Islet precursor cell (in vitro differentiated cells): ENCODE measurements at regions not wholly inside any gene's neighbourhood (a gene's known extent, or its start where the extent isn't known, plus 50 kb on each side); places are given as distances from the start of the nearest gene placed in this dataset.

ENCODE experiments used
- DNase-seq: peaks from one replicate; pipeline ENCODE4 v3.0.0-alpha.2; 2018

DNA sequence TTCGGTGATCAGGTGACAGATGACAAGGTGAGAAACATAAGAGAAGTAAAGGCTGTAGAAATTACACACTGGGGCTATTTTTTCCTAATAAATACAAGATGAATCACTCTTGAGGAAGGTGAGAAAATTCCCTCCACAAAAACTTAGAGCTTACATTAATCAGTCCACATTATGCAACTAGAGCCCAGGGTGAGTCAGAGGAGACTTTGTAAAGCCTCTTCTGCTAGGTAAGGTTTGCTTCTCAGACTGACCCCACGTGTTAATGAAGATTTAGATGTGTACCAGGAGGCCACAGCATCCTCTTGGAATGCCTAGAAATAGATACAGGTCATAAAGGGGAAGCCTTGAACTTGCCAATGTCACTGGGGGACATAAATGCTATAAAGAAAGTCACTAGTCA is 396.0 kb upstream of the SMIM31 start:
- no peak for DNase-seq

DNA sequence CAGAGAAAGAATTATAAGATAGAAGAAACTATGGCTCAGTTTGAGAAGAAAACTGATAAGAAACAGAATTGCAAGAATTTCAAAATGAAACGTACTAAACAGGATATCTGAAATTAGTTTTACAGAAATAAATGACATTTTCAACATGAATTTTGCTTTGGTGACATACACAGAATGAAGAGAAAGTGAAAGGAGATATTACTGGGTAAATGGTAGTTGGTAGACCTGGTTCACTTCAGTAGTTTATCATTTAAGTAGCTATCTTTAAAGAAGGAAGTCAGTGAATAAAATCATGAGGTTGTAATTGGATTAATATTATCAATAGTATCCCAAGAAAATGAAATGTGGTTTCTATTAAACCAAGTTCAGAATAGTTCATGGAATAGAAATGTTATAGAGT is 395.5 kb upstream of the SMIM31 start:
- no peak for DNase-seq

DNA sequence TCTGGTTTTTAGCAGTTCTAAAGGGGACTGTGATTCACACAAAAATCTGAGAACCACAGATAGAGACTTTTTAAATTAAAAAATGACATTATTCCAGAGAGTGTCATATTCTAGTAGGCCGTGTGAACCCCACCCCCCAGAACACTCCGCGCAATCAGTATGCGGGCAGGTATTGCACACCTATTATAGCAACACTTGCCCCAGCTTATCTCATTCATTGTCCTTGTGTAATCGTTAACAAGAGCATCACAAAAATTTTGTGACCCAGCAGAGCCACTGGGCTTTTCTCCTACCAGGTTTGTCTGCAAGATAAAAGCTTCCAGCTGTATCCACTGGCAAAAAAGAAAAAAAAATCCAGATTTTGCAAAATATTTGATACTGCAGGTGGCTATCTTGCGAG is 394.1 kb upstream of the SMIM31 start:
- DNase-seq, result no peak

DNA sequence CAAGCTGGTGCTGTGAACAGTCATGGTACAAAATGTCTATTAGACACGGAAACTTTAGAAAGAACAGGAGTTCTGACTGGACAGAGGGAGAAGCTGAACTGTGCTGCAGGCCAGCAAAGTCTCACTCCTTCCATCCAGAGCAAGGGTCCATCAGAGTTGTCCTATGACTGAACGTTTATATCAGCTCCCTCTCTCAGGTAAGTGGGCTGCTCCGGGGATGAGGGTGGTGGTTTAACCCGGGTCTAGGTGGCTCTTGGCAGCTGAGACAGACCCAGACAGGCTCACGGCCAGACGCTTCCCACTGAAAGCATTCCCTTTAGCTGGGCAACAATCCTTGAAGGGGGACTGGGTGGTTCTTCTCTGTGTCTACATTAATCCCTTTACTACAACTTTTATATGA is 385.0 kb upstream of the SMIM31 start:
- DNase-seq, result no peak

DNA sequence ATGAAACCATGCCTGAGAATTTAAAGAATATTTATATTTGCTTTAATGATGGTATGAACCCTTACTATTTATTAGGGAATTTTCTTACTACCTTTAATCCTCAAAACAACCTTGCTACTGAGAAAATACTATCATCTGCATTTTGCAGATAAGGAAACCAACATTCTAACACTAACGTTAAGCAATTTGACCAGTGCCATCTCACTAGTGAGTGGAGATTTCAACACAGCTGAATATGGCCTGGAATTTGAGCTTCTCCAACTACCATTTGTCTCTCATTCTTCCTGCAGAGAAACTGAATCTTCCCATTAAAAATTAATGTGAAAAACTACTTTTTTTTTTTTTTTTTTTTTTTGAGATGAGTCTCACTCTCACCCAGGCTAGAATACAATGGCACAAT is 380.9 kb upstream of the SMIM31 start:
- no peak for DNase-seq

DNA sequence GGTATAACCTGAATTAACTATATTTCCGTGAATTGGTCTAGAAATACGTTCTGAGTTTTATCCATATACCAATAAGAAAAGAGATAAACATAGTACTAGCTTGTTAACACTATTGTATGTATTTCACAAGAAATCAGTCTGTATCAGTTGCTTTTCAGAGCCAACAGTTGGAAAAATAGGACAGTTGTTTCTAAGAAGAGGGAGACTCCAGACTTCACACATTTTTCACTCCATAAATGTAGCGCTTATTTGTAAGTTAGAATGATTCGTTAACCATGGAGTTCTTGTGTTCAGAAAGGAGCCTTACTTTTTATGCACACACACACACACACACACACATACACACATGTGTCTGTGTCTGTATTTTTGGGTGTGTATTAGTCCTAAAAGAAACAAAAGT is 376.7 kb upstream of the SMIM31 start:
- DNase-seq, result no peak

DNA sequence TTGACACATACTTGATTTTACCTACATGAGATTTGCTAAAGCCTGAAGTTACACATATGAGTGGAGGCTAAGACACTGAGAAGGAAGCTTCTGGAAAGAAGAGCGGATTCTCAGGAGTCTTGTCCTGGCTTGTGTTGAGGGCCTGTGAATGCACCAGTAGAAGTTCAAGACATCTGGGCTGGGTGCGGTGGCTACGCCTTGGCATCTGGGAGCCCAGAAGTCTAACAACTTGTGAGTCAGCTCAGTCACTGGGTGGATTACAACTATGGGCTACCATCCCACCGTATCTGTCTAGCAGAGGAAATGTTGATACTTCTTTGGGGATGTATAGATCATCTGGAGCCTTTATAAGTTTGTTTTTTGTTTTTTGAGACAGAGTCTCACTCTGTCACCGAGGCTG is 375.6 kb upstream of the SMIM31 start:
- DNase-seq, result no peak

DNA sequence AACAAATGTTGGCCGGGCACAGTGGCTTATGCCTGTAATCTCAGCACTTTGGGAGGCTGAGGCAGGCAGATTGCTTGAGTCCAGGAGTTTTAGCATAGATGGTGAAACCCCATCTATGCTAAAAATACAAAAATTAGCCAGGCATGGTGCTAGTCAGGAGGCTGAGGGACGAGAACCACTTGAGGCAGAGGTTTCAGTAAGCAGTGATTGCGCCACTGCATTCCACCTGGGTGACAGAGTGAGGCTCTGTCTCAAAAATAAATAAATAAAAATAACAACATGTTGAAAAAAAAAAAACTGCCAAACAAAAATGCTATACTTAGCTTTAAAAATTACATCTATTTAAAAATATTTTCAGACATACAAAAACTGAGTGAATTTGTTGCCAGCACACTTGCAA is 374.2 kb upstream of the SMIM31 start:
- DNase-seq, result no peak

DNA sequence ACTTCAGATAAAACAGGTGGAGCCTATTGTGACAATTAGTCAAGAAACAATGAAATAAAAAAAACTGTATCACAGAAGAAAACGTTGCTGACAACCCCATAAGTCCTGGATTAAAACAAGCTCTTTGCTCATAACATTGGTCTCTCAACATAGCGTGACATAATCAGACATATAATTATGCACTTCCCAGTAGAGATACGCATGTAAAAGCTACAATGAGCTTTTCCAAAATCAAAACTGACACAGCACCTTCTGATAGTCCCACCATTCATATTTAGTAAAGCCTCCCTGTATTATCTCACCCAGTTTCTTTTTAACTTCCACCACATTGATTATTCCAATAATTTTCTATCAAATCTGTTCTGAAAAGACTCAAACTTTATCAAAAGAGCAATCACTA is 372.1 kb upstream of the SMIM31 start:
- DNase-seq, result no peak

DNA sequence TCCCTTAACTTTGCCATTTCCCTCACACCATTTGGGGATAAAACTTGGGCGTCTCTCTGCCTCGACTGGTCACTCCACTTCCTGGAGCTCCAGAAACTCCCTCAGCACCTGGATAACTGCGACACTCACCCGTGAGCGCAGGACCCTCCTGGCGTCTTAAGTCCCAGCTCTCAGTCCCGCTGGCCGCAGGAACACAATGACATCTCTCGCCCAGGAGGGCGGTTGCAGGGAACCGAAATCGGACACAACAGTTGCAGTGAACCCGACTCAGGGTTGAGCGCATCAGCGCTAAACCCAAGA is 370.9 kb upstream of the SMIM31 start:
- DNase-seq, result no peak

DNA sequence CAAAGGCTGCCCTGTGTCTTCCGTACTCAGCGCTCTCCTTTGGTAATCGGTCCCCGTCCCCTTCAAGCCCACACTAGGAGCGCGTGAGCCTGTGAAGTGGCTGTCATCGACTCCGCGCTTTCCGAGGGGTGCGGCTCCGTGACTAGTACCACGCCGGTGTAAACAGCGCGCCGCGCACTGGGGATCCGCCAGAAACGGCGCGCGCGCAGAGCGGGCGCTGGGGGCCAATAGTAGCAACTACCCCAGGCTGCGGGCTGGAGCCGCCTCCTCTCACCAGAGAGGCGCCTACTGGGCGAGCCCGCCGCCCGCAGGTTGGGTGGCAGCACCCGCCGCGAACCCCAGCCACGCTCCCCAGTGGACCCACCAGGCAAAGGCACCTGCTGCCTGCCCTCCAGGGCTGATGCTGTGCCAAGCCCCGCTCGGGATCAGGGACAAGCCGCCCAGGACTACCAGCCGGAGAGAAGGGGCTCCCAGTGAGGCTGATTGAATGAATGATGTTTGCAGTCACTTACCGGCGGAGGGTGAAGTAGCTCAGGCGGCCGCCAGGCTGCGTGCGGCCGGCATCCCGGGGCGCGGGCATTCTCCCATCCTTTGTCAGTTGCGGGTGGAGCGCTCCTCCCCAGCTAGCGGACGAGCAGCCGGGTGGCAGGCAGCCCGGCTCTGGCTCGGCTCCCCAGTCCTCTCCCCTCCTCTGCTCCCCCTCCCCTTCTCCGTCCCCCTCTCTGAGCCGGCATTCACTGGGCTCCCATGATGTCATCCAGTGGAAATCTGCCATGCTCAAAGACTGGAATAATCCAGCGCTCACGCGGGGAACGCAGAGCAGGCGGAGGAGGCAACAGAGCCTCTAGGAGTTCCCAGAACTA is 370.3 kb upstream of the SMIM31 start:
- peak; percentile 72 for DNase-seq

DNA sequence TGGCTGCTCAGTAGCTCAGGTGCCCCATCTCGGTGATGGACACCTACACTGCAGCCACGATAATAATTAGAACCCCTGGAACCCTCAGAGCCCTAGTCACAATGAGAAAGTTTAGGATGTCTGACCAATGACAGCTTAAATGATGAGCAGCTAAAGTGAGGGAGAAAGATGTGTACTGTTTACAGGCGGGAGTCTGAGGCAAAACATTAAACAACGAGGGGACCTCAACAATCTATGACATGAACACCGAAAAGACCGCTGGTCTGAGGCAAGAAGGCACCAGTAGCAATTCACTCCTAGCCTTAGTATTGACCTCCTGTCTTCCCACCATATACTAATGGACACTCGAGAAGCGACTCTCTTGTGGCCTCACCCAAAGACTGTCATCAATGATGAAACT is 369.5 kb upstream of the SMIM31 start:
- no peak for DNase-seq

DNA sequence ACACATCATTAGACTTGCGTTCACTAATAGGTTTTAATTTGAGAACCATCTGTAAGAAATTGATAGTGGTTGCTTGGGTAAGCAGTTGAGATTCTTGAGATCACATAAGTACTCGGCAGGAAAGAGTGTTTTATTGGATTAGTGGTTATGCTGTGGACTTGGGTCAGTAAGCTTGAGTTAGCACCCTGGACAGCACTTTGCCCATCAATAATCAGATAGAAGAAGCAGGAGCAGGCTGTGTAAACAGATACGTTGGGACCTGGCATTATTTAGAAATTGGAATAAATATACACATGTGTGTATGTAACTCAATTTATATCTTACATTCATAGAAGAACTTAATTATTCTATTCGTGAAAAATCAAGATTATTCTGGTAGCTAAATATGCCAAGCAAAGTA is 357.5 kb upstream of the SMIM31 start:
- no peak for DNase-seq

DNA sequence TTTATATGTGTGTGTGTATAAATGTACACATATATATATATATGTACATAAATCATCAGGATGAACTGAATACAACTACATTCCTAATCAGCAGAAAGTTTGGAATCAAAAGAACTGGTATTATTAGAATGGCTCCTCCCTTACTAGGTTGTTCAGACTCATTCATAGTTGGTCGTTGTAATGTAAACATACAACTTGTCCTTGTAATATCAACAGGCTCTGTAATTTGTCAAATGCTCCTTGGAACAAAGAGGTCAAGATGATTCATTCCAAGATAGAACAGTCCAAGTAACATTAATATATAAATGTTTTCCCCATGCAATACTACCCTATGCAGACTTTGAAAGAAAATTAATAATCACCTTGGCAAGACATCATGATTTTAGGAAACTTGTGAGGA is 351.4 kb upstream of the SMIM31 start:
- no peak for DNase-seq

DNA sequence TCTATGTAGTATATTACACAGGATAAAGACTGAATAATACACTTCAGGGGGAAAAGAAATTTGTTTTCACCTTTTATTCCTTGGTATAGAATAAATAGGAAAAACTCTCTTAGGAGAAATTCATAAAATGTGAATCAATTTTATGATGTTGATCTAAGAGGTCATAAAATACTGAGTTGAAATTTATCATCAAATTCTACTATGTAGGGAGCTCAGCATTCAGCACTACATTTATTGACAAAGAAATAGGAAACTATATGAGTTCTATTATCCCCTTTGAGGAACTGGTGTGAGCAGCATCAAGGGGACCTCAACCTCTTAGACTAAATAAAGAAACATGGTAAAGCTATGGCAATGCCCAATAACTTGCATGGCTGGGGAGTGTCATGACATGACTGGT is 348.2 kb upstream of the SMIM31 start:
- no peak for DNase-seq

DNA sequence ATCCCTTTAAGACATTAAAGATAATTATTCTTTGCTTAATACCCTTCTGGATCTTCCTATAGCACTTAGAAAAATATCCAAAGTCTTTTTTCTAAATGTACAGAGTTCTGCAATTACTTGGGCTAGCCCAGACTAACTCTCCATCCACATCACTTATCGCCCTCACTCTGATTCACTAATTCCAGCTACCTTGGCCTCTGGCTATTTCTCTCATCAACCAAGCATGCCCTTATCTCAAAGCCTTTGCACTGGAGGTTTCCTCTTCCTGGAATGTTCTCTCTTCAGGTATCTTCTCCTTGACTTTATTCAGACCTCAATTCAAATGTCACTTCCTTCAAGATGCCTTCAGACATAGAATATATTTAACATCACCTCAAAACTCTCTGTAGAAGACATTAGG is 345.1 kb upstream of the SMIM31 start:
- DNase-seq, result no peak

DNA sequence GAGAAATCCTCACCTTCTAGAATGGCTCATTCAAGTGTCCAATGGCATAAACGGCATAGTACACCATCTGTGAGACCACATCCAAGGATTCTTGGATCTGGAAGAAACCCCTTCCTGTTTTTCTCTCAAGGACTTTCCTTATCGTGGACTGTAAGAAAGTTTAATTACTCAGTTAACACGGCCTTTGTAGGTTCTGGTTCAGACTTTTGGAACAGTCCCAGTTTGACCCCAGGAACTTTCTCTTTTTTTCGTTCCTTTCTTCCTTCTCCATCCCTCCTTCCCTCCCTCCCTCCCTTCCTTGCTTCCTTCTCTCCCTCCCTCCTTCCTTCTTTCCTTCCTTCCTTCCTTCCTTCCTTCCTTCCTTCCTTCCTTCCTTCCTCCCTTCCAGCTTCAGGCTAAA is 343.5 kb upstream of the SMIM31 start:
- DNase-seq, result no peak

DNA sequence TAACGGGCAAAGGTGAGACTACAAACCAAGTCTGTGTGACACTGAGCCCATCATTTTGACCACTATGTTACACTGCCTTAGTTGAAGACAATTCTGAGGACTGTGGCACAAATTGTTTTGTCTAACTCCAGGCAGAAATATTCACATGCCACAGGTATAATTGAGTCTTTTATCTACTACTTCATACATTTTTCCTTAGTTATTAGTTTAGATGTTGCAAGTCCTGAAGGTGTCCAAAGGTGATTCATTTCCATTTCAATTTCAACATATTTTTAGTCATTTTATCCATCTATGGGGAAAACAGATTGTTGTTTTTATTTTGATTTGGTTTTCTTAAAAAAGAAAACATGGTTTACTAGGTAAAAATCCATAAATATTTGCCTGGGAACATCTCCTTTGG is 341.7 kb upstream of the SMIM31 start:
- DNase-seq, result no peak

DNA sequence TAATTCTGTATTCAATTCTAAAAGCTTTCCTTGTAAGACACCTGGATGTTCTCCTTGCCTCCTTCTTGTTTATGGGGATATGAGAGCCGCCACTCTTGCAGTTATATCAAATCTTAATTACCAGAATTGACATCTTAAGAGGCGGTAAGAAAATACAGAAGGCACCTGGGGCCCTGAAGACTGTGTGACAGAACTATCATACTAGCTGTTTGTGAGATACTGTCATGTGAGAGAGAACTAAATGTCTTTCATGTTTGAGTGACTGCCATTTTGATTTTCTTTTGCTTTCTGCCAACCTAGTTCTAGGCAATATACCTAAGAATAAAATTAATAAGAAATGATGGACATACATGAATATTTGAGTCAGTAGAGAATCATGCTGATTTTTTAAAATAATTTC is 340.2 kb upstream of the SMIM31 start:
- no peak for DNase-seq

DNA sequence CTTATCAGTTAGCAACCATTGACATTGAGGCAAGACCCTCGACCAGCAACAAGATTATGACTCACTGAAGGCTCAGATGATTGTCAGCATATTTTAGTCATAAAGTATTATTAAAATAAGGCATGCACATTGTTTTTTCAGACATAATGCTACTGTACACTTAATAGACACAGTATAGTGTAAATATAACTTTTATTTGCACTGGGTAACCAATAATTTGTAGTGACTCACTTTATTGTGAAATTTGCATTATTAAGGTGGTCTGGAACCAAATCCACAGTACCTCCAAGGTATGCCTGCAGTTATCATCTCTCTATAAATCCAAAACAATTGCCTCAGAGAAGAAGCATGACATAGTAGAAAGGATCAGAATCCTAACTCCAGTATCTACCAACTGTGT is 330.1 kb upstream of the SMIM31 start:
- no peak for DNase-seq

DNA sequence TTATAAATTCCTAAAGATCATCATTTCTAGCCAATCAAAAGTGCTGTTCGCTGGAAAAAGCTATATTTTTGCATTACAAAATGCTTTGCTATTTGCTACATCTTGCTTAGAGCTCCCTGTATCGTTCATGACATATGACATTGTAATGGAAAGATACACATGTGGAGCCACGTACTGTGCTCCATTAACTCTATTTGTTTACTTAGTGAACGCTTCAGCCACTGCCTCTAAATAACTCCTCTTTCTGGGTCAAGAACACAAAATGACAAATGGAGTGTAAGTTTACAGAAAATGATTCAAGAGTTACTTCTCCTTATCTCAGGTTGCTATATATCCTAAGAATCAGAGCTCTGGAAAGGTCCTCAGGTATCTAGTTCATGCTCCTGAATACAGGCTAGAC is 329.1 kb upstream of the SMIM31 start:
- DNase-seq, result no peak

DNA sequence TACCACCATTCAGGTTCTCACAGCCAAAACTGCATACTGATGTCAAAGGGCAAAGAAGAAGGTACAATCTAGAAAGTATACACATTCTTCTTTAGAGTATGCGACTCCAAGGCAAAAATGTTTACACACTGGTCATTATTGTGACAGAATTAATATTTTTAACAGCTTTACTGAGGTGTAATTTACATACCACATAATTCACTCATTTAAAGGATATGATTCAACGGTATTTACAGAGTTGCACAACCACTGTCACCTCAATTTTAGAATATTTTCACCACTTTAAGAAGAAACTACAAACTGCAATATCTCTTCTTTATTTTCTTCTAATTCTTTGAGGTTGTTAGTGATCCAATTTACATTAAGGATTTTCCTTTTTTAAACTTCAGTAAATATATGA is 325.4 kb upstream of the SMIM31 start:
- DNase-seq, result no peak

DNA sequence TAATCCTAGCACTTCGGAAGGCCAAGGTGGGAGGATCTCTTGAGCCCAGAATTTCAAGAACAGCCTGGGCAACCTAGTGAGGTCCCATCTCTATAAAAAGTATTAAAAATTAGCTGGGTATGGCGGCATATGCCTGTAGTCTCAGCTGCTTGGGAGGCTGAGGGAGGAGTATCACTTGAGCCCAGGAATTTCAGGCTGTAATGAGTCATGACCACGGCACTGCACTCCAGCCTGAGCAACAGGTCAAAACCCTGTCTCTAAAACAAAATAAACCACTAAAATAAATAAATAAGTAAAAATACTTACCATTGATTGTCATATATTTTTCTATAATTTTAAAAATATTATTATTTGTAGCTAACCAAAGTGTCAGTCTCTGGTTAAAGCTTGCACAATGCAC is 315.6 kb upstream of the SMIM31 start:
- DNase-seq, result peak; percentile 59

DNA sequence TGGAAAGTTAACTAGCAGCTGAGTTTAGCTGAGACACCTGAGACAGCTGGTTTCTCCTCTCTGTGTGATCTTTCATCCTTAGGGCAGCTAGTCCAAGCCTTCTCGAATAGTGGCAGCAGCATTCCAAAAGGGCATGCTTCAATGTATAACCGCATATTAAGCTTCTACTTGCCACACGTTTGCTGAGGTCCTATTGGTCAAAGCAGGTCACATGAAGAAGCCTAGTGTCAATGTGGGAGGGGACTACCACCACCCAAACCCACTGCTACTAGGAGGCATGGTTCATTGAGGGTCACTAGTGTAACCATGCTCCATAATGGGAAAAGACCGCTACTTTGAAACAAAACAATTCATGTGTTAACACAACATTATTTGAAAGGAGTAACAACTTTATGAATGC is 314.9 kb upstream of the SMIM31 start:
- DNase-seq, result no peak

DNA sequence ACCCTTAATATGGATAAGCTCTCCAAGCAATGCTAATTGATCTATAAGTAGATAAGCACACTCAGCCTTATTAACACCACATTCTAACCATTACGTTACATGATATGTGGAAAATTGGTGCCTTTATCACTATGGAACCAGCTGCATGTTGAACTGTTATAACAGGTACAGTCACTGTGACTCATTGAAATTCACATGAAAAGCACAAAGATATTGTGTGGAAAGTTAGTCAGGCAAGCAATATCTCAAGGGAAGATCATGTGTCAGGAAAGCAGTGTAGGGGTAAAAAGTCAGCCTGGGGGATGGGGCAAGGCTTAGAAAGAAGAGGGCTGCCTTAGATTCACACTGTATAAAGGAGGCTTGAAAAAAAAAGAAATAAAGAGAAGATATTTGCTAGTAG is 313.7 kb upstream of the SMIM31 start:
- no peak for DNase-seq

DNA sequence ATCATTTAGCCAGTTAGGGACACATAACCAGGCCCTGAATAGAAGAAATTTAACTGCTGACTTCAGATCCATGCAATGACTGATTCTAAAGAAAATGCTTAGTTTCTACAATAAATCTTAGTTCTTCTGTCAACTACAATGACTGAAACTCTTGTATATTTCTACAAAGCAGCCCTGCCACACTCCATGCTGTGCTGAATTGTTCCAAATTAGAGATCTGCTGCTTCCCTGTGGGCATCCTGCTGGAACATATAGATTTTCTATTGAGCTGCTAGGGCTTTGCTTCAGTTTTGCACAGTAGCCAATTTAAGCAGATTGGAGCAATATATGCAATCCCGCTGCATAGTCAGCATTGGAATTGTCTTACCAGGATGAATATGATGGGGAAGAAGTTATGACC is 312.8 kb upstream of the SMIM31 start:
- DNase-seq, result no peak
